Smooth muscle cell (in vitro differentiated cells): ENCODE measurements at regions not wholly inside any gene's neighbourhood (a gene's known extent, or its start where the extent isn't known, plus 50 kb on each side); places are given as distances from the start of the nearest gene placed in this dataset.

Experiments used
- DNase-seq: peaks from one replicate; lab custom pipeline; 2025; ENCODE audit not compliant: unreplicated experiment; lab: John Stamatoyannopoulos, UW
- H2AFZ ChIP-seq: fragments of 200-600 bp; sonication (generic); 2 replicates; pipeline ENCODE4 v1.6.0; 2016; ENCODE audit warnings: antibody characterized with exemption, low read depth, mild to moderate bottlenecking
- H3F3A ChIP-seq: fragments of 200-600 bp; sonication (generic); 2 replicates; pipeline ENCODE4 v1.6.0; 2017; ENCODE audit warnings: antibody characterized with exemption, low read depth
- H3K27ac ChIP-seq: fragments of 200-600 bp; sonication (generic); 2 replicates; pipeline ENCODE4 v1.5.1; 2016; ENCODE audit warnings: low read depth, mild to moderate bottlenecking
- H3K27me3 ChIP-seq: fragments of 200-600 bp; sonication (generic); 2 replicates; pipeline ENCODE4 v1.6.1; 2016; ENCODE audit warnings: low read depth, mild to moderate bottlenecking
- H3K36me3 ChIP-seq: fragments of 200-600 bp; sonication (generic); 2 replicates; pipeline ENCODE4 v1.5.1; 2016; ENCODE audit warnings: low read depth
- H3K4me1 ChIP-seq: fragments of 200-600 bp; sonication (generic); 2 replicates; pipeline ENCODE4 v1.5.1; 2016; ENCODE audit warnings: low read depth
- H3K4me2 ChIP-seq: fragments of 200-600 bp; sonication (generic); 2 replicates; pipeline ENCODE4 v1.6.0; 2016; ENCODE audit warnings: mild to moderate bottlenecking
- H3K4me3 ChIP-seq: fragments of 200-600 bp; sonication (generic); 2 replicates; pipeline ENCODE4 v1.5.1; 2016; ENCODE audit warnings: mild to moderate bottlenecking
- H3K79me2 ChIP-seq: fragments of 200-600 bp; sonication (generic); 2 replicates; pipeline ENCODE4 v1.6.0; 2016; ENCODE audit warnings: low read depth, mild to moderate bottlenecking
- H3K9ac ChIP-seq: fragments of 200-600 bp; sonication (generic); 2 replicates; pipeline ENCODE4 v1.6.0; 2016; ENCODE audit warnings: low read depth
- H3K9me3 ChIP-seq: fragments of 200-600 bp; sonication (generic); replicated peaks from 2 replicates; pipeline ENCODE4 v1.5.1; 2016; ENCODE audit warnings: low read depth
- H4K20me1 ChIP-seq: fragments of 200-600 bp; sonication (generic); 2 replicates; pipeline ENCODE4 v1.6.0; 2016; ENCODE audit warnings: low read depth
- WGBS: methylation state at CpG from one replicate; pipeline ENCODE4 v1.1.7; 2016; ENCODE audit warnings: low lambda C conversion rate; 5-methylcytosine and 5-hydroxymethylcytosine counted together
- TF ChIP-seq, protein P1 (sequence below): fragments of 200-600 bp; sonication (generic); IDR thresholded peaks from 2 replicates; pipeline ENCODE4 v1.5.1; 2017; ENCODE audit warnings: borderline replicate concordance, mild to moderate bottlenecking, antibody characterized with exemption; ENCODE audit not compliant: insufficient read depth, poor library complexity, severe bottlenecking

- Histone ChIP-seq H3K79me2 (no peaks in the 10 kb centered on the region), H3K27me3 (no peaks in the 10 kb centered on the region), H3K4me1 (peaks cover 6% of the 10 kb centered on the region), H3K4me3 (no peak overlapping the region), H3K9ac (no peak overlapping the region), H3K4me2 (no peak overlapping the region), H3K9me3 (no peaks in the 10 kb centered on the region), H3K36me3 (no peaks in the 10 kb centered on the region), H4K20me1 (no peaks in the 10 kb centered on the region), H2AFZ (no peak overlapping the region), H3K27ac (no peak overlapping the region), H3F3A (peaks cover 11% of the 10 kb centered on the region)
- DNase-seq, result no peak
- TF ChIP-seq, protein P1, sequence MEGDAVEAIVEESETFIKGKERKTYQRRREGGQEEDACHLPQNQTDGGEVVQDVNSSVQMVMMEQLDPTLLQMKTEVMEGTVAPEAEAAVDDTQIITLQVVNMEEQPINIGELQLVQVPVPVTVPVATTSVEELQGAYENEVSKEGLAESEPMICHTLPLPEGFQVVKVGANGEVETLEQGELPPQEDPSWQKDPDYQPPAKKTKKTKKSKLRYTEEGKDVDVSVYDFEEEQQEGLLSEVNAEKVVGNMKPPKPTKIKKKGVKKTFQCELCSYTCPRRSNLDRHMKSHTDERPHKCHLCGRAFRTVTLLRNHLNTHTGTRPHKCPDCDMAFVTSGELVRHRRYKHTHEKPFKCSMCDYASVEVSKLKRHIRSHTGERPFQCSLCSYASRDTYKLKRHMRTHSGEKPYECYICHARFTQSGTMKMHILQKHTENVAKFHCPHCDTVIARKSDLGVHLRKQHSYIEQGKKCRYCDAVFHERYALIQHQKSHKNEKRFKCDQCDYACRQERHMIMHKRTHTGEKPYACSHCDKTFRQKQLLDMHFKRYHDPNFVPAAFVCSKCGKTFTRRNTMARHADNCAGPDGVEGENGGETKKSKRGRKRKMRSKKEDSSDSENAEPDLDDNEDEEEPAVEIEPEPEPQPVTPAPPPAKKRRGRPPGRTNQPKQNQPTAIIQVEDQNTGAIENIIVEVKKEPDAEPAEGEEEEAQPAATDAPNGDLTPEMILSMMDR, result no peak
- 85% methylated on average over 7 of the region's 9 CpGs for WGBS
These were observed 63.1 kb downstream of the ZNF281 start for GRCh38 chr1:200346700-200347099.

GRCh38 chr1:200345520-200345919 is 64.3 kb downstream of the ZNF281 start:
- H4K20me1 ChIP-seq, result no peaks in the 10 kb centered on the region
- WGBS, result 93% methylated on average over 1 of the region's 4 CpGs
- H3F3A ChIP-seq, result peaks cover 8% of the 10 kb centered on the region
- no peak overlapping the region for H3K27ac ChIP-seq
- no peak overlapping the region for H2AFZ ChIP-seq
- H3K4me1 ChIP-seq, result peaks cover 6% of the 10 kb centered on the region
- H3K9ac ChIP-seq, result no peak overlapping the region
- no peak overlapping the region for H3K4me2 ChIP-seq
- TF ChIP-seq, protein P1, result no peak
- no peak overlapping the region for H3K4me3 ChIP-seq
- no peaks in the 10 kb centered on the region for H3K36me3 ChIP-seq
- DNase-seq, result no peak
- H3K9me3 ChIP-seq, result no peaks in the 10 kb centered on the region
- H3K79me2 ChIP-seq, result no peaks in the 10 kb centered on the region
- no peaks in the 10 kb centered on the region for H3K27me3 ChIP-seq

GRCh38 chr1:200343874-200344273 is 66.0 kb downstream of the ZNF281 start:
- Histone ChIP-seq H3K4me3 (no peak overlapping the region), H3K79me2 (no peaks in the 10 kb centered on the region), H3K4me2 (no peak overlapping the region), H3K27me3 (no peaks in the 10 kb centered on the region), H3F3A (peaks cover 8% of the 10 kb centered on the region), H3K9ac (no peak overlapping the region), H2AFZ (no peak overlapping the region), H4K20me1 (no peaks in the 10 kb centered on the region), H3K27ac (peak overlapping the region; percentile 66), H3K9me3 (no peaks in the 10 kb centered on the region), H3K4me1 (peaks cover 6% of the 10 kb centered on the region), H3K36me3 (no peaks in the 10 kb centered on the region)
- WGBS, result 98% methylated on average over 2 of the region's 2 CpGs
- TF ChIP-seq, protein P1, result no peak
- no peak for DNase-seq

- Histone ChIP-seq H3K4me3 (no peak overlapping the region), H3F3A (peaks cover 8% of the 10 kb centered on the region), H3K36me3 (no peaks in the 10 kb centered on the region), H3K27me3 (no peaks in the 10 kb centered on the region), H3K79me2 (no peaks in the 10 kb centered on the region), H3K27ac (peak overlapping the region; percentile 66), H3K4me2 (peak overlapping the region; percentile 48), H3K9ac (no peak overlapping the region), H2AFZ (no peak overlapping the region), H3K9me3 (no peaks in the 10 kb centered on the region), H4K20me1 (no peaks in the 10 kb centered on the region), H3K4me1 (peaks cover 6% of the 10 kb centered on the region)
- TF ChIP-seq, protein P1, result no peak
- no peak for DNase-seq
- 52% methylated on average over 5 of the region's 5 CpGs for WGBS
These were observed 67.1 kb downstream of the ZNF281 start for GRCh38 chr1:200342511-200343311.
